ENCODE measurements at regions not wholly inside any gene's neighbourhood (a gene's known extent, or its start where the extent isn't known, plus 50 kb on each side); places are given as distances from the start of the nearest gene placed in this dataset.
"Not testable (repeated sequence)": the region's sequence is repeated elsewhere in the genome, so short reads cannot be mapped to it uniquely, and the experiment has no call there.

- TF ChIP-seq CTCF (conservative IDR thresholded peaks at IDR 0.05); ZFX (IDR thresholded peaks at IDR 0.05): not testable (repeated sequence)
These were observed 97.5 kb upstream of the SLC25A48 start for GRCh38 chr5:135736952-135737351.
